Neural progenitor cell (in vitro differentiated cells): ENCODE measurements at regions not wholly inside any gene's neighbourhood (a gene's known extent, or its start where the extent isn't known, plus 50 kb on each side); places are given as distances from the start of the nearest gene placed in this dataset.

Experiments used
- CTCF ChIP-seq: fragments of 200-600 bp; sonication (generic); IDR thresholded peaks from 2 replicates; pipeline ENCODE4 v1.5.1; 2017; ENCODE audit warnings: antibody characterized with exemption, mild to moderate bottlenecking
- EZH2 ChIP-seq: fragments of 200-600 bp; sonication (generic); IDR thresholded peaks from 2 replicates; pipeline ENCODE4 v1.6.1; 2017; ENCODE audit warnings: antibody characterized with exemption, mild to moderate bottlenecking, moderate library complexity
- EZH2phosphoT487 ChIP-seq: fragments of 200-600 bp; sonication (generic); IDR thresholded peaks from 2 replicates; pipeline ENCODE4 v1.6.1; 2017; ENCODE audit warnings: antibody characterized with exemption

- no peak for TF ChIP-seq CTCF
- no peak for TF ChIP-seq EZH2
- no peak for TF ChIP-seq EZH2phosphoT487
These were observed 103.0 kb upstream of the RARB start for GRCh38 chr3:25324954-25325655.
